Left kidney (tissue), 1 donor: ENCODE measurements at regions not wholly inside any gene's neighbourhood (a gene's known extent, or its start where the extent isn't known, plus 50 kb on each side); places are given as distances from the start of the nearest gene placed in this dataset.
"Not testable (repeated sequence)": the region's sequence is repeated elsewhere in the genome, so short reads cannot be mapped to it uniquely, and the experiment has no call there.

Source experiments
- DNase-seq: peaks from one replicate; pipeline ENCODE4 v3.0.0-alpha.2; 2013

DNA sequence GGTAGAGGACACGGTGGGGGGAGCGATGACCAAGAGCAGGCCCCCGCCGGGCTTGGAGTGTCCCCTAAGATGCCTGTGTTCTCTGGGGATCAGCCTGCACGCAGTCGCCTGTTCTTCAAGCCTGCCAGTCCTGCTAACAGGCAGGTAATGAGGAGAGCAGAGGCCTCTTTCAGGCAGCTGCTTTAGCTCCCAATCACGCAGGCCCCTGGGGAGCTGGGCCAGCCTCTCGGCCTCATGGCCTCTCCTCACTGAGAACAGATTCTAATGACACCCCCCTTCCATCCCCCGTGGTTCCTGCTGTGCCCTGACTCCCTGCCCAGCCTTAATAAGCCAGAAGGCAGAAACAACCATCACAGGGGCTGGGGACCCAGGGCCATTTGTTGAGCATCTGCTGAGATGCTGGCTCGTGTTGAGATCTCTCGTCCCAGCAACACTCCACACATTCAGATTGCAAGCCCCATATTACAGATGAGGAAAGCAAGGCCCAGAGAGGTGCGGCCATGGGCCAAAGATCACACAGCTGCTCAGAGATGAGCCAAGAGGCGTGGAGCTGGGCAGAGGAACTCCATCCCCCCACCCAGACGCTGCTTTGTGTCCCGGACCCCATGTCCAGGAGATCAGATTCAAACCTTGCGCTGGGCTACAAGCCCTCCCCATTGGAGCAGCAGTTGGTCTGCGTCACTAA lies 71.6 kb upstream of the CASZ1 start:
- DNase-seq = no peak

DNA sequence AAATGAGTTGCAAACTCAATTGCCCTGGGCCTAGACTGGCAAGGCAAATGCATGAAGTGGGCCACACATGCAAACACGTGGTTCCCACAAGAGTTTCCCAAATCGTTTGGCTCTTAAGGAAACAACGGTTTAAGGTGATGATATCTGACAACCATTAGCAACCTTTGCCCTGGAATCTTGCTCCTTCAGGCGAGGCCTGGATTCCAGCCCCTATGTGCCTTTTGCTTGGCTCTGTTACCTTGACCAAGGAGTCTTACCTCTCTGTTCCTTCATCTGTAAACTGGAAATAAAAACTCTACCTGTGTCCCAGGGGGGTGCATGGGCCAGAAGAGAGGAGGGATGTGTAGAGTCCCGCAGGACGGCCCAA lies 72.1 kb upstream of the CASZ1 start:
- DNase-seq = no peak

DNA sequence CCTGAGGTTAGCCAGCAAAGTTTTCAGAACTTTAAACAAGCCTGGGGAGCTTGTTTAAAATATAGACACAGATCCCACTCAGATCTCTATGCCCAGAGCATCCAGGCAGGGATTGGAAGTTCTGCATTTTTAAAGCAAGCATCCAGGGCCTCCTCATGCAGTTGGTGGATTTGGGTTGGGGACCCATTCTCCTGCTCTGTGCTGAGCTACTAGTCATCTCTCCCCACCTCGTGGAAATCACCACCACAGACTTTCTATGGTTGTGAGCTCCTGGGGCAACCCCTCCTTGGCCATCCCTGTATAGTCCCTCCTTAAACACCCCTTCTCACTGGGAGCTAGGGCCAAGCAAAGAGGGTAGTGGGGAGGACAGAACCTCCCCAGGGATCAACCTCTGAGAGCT lies 73.5 kb upstream of the CASZ1 start:
- DNase-seq = no peak

DNA sequence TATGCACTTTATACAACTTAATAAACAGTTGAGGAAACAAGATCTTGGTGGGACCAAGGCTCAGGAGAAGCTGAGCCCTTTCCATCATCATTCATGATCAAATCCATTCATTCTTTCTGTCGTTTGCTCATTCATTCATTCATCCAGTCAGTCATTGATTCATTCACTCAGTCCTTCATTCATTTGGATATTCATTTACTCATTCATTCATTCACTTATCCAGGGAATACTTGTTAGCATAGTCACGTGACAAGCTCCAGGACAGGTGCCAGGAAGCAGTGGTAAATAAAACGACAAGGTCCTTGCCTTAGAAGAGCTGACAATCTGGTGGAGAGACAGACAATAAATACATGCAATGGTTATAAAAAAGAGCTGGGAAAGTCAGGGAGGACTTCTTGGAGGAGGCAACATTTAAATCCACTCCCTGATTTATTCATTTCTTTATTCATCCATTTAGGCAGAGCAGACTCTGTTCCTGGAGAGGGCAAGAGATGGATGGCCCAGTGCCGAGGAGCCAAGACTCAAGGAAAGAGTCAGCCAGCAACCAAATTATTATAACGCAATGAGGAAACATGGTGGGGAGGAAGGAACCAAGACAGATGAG lies 74.1 kb upstream of the CASZ1 start:
- no peak for DNase-seq

DNA sequence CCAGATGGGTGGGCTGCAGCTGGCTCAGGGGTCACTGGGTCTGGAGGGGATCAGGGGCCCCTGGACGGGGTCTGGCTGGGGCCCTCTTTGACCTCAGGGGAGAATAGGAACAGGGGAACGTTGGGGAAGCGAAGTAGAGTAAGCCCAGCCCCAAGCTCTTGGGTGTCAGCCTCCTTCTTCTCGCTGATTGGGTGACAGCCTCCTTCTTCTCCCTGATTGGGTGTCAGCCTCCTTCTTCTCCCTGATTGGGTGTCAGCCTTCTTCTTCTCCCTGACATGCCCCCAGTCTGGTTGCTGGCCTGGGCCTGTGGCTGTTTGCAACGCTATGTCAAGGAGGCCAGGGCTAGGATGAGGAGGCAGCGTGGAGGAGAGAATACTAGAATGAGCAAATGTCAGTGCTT lies 76.7 kb upstream of the CASZ1 start:
- DNase-seq = no peak

DNA sequence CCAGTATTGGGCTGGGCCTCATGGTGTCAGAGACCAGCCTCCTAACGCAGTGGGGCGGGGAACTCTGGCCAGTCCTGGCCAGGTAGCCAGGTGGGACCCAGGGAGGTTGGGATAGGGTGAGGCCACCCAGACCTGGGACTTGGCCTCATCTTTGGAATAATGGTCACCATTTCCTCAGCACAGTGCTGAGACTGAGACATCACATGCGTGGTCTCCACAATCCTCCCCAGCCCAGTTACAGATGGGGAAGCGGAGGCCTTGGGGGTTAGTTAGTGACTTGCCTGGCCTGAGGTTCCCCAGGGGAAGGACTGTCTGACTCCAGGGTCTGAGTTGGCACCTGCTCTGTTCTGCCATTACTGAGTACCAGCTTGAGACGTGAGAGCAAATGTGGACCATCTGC lies 77.9 kb upstream of the CASZ1 start:
- no peak for DNase-seq

DNA sequence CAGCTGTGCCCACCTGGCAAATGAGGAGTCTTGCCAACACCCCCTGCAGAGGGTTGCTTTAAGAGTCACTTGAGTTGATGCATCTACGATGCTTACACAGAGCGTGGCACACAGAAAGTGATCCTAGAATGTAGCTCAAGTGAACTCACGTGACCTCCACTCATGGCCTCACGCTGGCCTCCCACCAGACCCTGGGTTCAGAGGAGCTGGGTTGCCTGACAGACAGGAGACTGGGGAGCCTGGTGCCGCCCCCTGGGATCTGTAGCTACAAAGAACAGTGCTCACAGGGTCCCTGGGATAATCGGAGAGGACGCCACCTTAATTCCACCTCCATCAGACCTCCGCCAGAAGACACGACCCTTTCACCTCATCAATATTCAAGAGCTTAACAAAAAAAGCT lies 81.4 kb upstream of the CASZ1 start:
- no peak for DNase-seq

DNA sequence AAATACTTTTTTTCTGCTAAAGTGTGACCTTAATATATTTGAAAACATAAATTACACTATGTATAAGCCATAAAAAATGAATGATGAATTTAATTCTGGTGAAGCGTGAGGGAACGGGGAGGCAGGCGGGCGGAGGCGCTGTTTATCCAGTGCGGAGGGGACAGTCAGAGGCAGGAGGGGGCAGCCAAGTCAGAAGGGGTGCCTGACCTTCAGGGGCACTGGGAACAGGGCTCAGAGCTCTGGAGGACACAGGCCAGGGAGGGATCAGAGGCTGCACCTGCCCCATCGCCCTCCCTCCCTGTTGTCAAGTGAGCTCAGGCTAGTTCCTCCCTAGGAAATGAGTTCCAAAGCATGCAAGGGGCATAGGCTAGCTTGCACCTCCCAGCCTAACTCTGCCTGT lies 82.0 kb upstream of the CASZ1 start:
- no peak for DNase-seq

DNA sequence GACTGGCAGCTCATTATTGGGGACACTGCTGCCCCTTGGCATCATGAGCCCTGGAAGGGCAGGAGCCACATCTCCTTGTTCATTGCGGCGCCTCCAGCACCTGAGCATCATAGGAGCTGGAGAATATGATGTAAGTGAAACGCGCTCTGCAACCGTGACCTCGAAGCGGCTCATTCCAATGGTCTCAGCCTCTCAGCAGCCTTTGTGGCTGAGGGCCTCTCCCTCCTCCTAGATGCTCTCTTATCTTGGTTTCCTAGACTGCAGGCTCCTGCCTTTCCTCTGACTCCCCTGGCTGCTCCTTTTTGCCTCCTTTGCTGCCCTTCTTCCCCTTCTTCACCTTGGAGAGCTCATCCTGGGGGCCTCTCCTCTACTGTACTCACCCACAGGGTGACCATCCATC lies 83.6 kb upstream of the CASZ1 start:
- DNase-seq = no peak

DNA sequence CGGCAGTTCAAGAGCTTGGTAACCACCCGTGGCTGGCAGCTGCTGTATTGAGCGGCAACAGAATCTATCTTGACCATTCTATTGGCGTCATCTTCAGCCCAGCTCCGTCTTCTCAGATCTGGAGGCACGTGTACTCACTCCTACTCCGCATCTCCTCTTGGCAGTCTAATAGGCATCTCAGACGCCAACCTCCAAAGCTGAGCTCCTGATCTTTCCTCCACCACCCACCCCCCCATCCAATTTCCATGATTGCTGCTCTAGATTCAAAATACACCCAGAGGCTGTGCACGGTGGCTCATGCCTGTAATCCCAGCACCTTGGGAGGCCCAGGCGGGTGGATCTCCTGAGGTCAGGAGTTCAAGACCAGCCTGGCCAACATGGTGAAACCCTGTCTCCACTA lies 84.6 kb upstream of the CASZ1 start:
- no peak for DNase-seq

DNA sequence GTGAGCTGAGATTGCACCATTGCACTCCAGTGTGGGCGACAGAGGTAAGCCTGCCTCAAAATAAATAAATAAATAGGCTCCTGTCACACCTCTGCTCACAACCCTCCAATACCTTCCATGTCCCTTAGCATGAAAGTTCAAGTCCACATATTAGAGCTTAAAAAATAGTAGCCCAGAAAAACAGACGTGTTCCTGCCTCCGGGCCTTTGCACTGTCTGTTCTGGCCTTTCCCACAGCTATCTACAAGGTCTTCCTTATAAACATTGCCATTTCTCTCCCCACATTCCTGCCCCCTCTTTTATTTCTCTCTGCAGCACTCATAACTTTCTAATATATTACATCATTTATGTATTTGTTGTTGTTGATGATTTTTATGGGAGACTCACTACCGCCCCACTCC lies 85.6 kb upstream of the CASZ1 start:
- no peak for DNase-seq

DNA sequence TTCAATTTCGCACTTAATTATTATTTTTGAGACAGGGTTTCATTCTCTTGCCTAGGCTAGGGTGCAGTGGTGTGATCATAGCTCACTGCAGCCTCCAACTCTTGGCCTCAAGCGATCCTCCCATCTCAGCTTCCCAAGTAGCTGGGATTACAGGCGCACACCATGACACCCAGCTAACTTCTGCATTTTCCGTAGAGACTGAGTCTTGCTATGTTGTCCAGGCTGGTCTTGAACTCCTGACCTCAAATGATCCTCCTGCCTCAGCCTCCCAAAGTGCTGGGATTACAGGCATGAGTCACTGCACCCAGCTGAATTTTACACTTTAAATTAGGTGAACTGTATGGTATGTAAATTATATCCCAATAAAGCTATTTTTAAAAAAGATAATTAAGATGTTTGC lies 90.6 kb upstream of the CASZ1 start:
- not testable (repeated sequence) for DNase-seq

DNA sequence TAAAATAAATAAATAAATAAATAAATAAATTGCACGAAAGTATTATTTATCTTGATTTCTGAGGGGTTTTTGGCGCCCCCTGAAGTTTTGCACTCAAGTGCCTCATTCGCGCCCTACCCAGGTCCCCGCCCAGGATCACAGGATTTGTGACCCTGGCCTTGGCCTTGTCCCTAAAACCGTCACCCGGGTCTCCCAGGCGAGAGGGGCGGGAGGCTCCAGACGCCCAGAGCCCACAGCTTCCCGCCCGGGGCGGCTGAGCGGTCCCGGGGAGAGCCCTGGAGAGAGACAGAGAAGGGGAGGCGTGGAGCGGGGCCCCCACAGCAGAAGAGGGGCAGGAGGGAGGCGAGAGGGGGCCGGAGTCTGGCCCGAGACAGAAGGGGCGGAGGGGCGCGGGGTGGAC lies 91.8 kb upstream of the CASZ1 start:
- DNase-seq = no peak

DNA sequence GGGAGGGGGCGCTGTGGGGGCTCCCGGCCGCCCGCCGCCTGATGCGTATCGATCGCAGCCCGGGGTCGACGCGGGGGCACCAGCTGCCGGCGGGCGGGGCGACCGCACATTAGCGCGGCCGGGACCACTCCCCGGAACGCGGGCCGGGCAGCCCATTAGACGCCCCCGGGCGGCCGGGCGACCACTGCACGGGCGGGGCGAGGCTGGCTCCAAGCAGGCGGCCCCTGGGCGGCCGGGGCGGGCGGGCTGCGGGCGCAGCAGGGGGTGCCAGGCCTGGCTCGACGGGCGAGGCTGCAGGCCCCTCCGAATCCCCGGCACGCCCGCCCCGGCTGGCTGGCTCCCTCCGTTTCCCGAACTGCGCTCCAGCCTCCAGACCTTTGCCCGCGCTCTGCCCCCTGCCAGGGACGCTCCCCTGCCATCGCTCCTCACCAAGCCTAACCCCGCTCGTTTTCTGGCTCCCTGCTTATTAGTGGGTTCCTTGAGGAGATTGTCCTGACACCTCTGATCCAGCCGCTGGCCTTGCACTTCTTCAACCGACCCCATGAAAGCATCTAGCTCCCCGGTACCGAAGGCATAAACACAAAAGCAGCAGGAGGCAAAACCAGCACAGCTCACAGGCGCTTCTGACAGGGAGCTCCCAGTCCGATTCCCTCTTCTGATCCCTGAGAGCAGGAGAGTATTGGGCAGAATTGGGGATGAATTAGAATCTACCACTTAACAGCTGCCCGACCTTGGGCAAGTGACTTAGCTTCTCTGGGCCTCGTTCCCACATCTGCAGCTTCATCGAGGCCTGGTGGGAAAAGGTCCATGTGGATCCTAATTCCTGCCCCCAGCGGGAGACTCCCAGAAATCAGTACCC lies 92.6 kb upstream of the CASZ1 start:
- DNase-seq = no peak

DNA sequence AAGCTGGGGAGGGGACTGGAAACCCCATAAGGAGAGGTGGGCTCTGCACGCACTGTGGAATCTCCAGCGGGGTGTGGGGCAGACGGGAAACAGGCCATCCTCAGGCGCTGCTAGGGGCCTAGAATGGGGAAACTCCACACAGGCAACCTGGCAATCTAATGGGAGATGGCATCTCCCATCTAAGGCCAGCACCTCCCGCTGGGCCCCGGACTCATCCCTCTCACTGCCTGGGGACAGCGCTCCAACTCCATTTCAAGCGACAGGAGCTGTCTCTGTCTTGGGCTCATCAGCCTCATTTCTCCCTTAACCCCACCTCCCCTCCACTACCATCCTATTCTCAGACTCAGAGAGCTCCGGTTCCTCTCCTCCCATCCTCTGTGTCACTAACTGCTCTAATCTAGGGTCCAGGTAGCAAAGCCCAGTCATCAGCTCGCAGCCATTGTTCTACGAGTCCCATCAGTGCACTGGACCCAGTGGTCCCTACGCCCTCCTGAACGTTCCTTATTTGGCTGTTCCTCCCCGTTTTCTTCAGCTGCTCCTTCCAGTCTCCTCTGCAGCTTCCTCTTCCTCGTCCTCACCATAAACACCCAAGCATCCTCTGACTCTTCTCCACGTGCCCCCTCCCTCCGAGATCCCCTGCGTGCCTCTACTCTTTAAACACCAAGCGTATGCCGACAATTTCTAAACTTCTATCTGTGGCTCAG lies 93.4 kb upstream of the CASZ1 start:
- no peak for DNase-seq

DNA sequence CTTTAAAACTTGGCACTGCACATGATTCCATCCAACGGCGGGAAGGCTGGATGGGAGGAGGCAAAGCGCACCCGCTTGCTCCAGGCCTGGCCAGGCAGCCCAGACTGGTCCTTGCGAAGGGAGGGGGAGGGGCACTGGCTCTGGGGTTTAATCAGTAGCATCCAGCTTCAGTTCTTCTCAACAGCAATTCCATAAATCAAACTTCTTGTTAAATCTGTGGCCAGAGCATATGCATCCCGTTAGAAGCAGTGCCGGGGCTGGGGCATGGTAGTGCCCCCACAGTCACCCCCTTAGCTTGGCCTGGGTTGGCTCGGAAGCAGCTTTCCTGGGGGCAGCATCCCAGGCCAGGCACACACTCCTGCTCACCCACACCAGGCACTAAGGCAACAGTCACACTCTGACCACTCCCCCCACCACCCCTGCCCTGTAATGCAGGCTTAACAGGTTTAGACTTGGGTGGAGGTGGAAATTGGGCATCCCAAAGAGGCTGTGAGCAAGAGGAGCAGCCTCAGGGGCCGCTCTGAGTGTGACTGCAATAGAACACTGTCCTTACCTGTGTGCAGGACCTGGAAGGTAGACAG lies 94.1 kb upstream of the CASZ1 start:
- no peak for DNase-seq

DNA sequence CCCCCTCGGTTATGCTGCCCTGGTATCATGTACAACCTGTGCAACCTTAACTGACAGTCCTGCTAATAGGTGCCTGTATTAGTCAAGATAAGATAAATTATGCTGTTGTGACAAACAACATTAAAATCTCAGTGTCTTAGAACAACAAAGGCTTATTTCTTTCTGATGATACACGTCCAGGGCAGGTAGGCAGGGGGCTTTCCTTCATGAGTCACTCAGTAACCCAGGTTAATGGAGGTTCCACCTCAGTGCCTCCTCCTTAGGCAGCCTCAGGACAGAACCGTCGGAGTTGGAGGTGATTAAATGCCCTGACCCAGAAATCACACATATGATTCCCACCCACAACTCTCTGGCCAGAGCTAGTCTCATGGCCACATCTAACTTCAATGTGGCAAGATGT lies 94.6 kb upstream of the CASZ1 start:
- DNase-seq = no peak

DNA sequence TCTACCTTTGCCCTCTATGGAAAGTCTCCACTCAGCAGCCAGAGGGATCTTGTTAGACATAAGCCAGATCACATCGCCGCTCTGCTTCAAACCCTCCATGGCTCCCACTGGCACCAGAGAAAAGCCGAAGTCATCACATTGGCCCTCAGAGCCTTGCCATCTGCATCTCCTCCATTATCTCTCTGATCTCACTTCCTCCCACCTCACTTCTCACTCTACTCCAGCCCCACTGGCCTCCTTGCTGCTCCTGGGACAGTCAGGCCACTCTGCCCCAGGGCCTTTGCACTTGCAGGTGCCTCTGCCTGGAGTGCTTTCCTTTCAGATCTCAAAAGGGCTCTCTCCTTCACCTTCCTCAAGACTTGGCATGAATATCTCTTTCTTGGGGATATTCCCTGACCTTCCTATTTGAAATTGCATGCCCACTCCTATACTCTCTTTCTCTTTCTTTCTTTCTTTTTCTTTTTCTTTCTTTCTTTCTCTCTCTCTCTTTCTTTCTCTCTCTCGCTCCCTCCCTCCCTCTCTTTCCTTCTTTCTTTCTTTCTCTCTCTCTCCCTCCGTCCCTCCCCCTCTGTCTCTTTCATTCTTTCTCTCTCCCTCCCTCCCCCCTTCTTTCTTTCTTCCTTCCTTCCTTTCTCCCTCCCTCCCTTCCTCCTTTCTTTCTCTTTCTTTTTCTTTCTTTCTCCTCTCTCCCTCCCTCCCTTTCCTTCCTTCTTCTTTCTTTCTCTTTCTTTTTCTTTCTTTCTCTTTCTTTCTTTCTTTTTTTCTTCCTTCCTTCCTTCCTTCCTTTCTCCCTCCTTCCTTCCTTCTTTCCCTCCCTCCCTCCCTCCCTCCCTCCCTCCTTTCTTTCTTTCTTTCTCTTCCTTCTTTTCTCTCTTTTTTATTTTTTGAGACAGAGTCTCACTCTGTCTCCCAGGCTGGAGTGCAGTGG lies 96.0 kb upstream of the CASZ1 start:
- DNase-seq = no peak

DNA sequence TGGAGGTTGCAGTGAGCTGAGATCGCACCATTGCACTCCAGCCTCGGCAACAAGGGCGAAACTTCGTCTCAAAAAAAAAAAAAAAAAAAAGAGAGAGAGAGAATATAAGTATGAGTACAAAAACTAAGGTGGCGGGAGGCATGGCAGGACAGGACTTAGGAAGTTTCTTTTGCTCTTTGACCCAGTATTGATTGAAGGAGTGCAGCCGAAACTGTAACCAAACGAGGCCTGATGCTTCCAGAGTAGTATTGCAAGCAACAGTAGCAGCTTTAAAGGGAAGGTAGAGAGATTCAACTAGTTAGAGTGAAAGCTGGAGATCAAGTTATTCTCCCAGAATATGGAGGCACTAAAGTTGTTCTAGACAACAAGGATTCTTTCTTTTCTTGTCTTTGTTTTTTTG lies 99.2 kb upstream of the CASZ1 start:
- DNase-seq = no peak

DNA sequence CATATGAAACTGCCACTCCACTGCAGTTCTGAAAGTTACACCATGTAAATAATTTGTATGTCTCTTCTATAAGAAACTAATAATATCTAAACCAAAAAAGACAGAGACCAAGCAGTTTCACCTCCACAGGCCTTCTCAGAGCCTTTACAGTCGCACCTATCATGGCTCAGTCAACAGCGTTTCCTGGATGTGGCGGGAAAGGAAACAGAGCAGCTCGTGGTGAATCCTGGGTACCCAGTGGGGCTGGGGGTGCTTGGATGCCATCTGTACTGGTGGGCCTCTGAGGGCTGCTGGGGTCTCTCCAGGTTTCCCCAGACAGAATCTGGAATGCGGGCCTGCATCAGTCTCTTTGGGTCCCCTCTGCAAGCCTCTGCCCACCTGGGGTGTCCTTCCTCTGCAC lies 100.2 kb upstream of the CASZ1 start:
- DNase-seq = no peak

DNA sequence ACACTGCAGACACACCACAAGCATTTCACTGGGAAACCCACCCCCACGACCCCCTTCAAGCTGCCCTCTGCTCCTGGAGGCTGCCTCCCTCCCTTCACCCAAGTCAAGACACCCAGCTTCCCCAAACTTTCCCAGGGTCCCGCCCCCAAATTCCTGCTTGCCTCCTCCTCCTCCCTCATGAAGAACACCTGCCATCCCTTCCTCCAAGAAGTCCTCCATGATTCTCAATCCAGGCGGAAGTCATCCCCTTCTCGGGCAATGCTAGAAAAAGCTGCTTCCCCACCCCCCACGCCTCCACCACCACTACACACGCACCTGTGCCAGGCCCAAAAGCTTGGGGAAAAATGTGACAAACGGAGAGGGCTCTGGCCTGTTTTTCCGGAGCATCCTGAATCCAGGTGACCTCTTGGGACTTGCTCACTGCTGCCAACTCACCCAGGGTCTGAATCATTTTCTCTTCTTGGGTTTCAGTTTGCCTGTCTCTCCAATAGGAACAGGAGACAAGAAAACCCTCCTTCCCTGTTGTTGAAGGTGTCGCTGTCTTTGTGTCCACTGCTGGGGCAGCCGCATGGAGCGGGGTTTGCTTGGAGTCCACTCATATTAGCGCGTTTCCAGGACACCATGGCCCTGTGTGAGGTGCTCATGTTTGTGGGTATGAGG lies 101.0 kb upstream of the CASZ1 start:
- DNase-seq = no peak
